Neural progenitor cell (in vitro differentiated cells): ENCODE measurements at regions not wholly inside any gene's neighbourhood (a gene's known extent, or its start where the extent isn't known, plus 50 kb on each side); places are given as distances from the start of the nearest gene placed in this dataset.

ENCODE experiments used
- DNase-seq: peaks from one replicate; pipeline ENCODE4 v3.0.0-alpha.2; 2016; ENCODE audit warnings: low spot score
- H2AFZ ChIP-seq: fragments of 200-600 bp; sonication (generic); replicated peaks from 2 replicates; pipeline ENCODE4 v1.6.1; 2016; ENCODE audit warnings: antibody characterized with exemption
- H3F3A ChIP-seq: fragments of 200-600 bp; sonication (generic); 2 replicates; pipeline ENCODE4 v1.6.1; 2016; ENCODE audit warnings: antibody characterized with exemption, low read depth
- H3K27ac ChIP-seq: fragments of 200-600 bp; sonication (generic); 2 replicates; pipeline ENCODE4 v1.5.1; 2016; ENCODE audit warnings: mild to moderate bottlenecking
- H3K27me3 ChIP-seq: fragments of 200-600 bp; sonication (generic); 2 replicates; pipeline ENCODE4 v1.6.1; 2016; ENCODE audit warnings: mild to moderate bottlenecking, moderate library complexity
- H3K36me3 ChIP-seq: fragments of 200-600 bp; sonication (generic); 2 replicates; pipeline ENCODE4 v1.5.1; 2016
- H3K4me1 ChIP-seq: fragments of 200-600 bp; sonication (generic); 2 replicates; pipeline ENCODE4 v1.6.1; 2016; ENCODE audit warnings: mixed run types
- H3K4me2 ChIP-seq: fragments of 200-600 bp; sonication (generic); 2 replicates; pipeline ENCODE4 v1.6.1; 2016
- H3K4me3 ChIP-seq: fragments of 200-600 bp; sonication (generic); 2 replicates; pipeline ENCODE4 v1.5.1; 2016
- H3K79me2 ChIP-seq: fragments of 200-600 bp; sonication (generic); 2 replicates; pipeline ENCODE4 v1.6.1; 2016; ENCODE audit warnings: low read depth
- H3K9ac ChIP-seq: fragments of 200-600 bp; sonication (generic); 2 replicates; pipeline ENCODE4 v1.6.1; 2016
- H3K9me3 ChIP-seq: fragments of 200-600 bp; sonication (generic); 2 replicates; pipeline ENCODE4 v1.5.1; 2016; ENCODE audit warnings: low read depth
- H4K20me1 ChIP-seq: fragments of 200-600 bp; sonication (generic); 2 replicates; pipeline ENCODE4 v1.6.1; 2016; ENCODE audit warnings: low read depth
- H3K27ac Mint-ChIP-seq: 3 replicates; pipeline ENCODE4 v1.8.0; 2021; ENCODE audit warnings: mixed read lengths
- H3K27me3 Mint-ChIP-seq: 2 replicates; pipeline ENCODE4 v1.8.0; 2022; ENCODE audit warnings: low read depth, mild to moderate bottlenecking, inconsistent platforms, moderate library complexity, mixed read lengths; ENCODE audit not compliant: insufficient read depth
- H3K36me3 Mint-ChIP-seq: 3 replicates; pipeline ENCODE4 v1.8.0; 2021; ENCODE audit warnings: mixed read lengths
- H3K4me1 Mint-ChIP-seq: 3 replicates; pipeline ENCODE4 v1.8.0; 2021; ENCODE audit warnings: mixed read lengths
- H3K4me3 Mint-ChIP-seq: 3 replicates; pipeline ENCODE4 v1.8.0; 2021; ENCODE audit warnings: mild to moderate bottlenecking, moderate library complexity, mixed read lengths
- H3K9me3 Mint-ChIP-seq: 3 replicates; pipeline ENCODE4 v1.8.0; 2020; ENCODE audit warnings: mixed read lengths
- EZH2 ChIP-seq: fragments of 200-600 bp; sonication (generic); IDR thresholded peaks from 2 replicates; pipeline ENCODE4 v1.6.1; 2017; ENCODE audit warnings: antibody characterized with exemption, mild to moderate bottlenecking, moderate library complexity
- EZH2phosphoT487 ChIP-seq: fragments of 200-600 bp; sonication (generic); IDR thresholded peaks from 2 replicates; pipeline ENCODE4 v1.6.1; 2017; ENCODE audit warnings: antibody characterized with exemption
- TF ChIP-seq, protein P1 (sequence below): fragments of 200-600 bp; sonication (generic); IDR thresholded peaks from 2 replicates; pipeline ENCODE4 v1.5.1; 2017; ENCODE audit warnings: antibody characterized with exemption, mild to moderate bottlenecking

DNA sequence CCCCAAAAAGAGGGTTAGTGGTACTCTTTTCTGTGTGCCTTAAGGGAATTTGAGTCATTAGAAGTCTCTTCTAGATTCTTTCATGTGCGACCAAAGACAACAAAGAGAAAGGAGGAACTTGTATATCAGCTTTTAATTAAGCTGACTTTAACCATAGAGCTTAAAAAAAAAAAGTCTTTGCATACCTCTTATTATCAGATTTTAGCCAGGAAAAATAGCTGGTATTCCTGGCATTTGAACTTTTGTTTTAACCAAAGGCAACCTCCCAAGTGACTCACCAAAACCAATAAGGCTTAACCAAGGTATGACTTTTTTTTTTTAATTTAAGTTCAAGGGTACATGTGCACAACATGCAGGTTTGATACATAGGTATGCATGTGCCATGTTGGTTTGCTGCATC, 375.0 kb downstream of the CDC5L start:
- peaks cover 4% of the 10 kb centered on the region for H3K27me3 Mint-ChIP-seq
- H3K4me3 Mint-ChIP-seq: no peak overlapping the region
- Histone ChIP-seq H3F3A (no peaks in the 10 kb centered on the region), H3K4me2 (no peak overlapping the region), H3K27me3 (no peaks in the 10 kb centered on the region), H3K36me3 (no peaks in the 10 kb centered on the region), H3K4me1 (no peaks in the 10 kb centered on the region), H3K4me3 (no peak overlapping the region), H2AFZ (no peak overlapping the region), H3K79me2 (no peaks in the 10 kb centered on the region), H4K20me1 (no peaks in the 10 kb centered on the region), H3K9ac (no peak overlapping the region), H3K9me3 (no peaks in the 10 kb centered on the region), H3K27ac (no peak overlapping the region)
- H3K36me3 Mint-ChIP-seq: no peaks in the 10 kb centered on the region
- peaks cover 33% of the 10 kb centered on the region for H3K9me3 Mint-ChIP-seq
- H3K4me1 Mint-ChIP-seq: no peaks in the 10 kb centered on the region
- no peak overlapping the region for H3K27ac Mint-ChIP-seq
- no peak for TF ChIP-seq EZH2
- no peak for TF ChIP-seq EZH2phosphoT487
- TF ChIP-seq, protein P1, sequence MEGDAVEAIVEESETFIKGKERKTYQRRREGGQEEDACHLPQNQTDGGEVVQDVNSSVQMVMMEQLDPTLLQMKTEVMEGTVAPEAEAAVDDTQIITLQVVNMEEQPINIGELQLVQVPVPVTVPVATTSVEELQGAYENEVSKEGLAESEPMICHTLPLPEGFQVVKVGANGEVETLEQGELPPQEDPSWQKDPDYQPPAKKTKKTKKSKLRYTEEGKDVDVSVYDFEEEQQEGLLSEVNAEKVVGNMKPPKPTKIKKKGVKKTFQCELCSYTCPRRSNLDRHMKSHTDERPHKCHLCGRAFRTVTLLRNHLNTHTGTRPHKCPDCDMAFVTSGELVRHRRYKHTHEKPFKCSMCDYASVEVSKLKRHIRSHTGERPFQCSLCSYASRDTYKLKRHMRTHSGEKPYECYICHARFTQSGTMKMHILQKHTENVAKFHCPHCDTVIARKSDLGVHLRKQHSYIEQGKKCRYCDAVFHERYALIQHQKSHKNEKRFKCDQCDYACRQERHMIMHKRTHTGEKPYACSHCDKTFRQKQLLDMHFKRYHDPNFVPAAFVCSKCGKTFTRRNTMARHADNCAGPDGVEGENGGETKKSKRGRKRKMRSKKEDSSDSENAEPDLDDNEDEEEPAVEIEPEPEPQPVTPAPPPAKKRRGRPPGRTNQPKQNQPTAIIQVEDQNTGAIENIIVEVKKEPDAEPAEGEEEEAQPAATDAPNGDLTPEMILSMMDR: no peak
- no peak for DNase-seq

DNA sequence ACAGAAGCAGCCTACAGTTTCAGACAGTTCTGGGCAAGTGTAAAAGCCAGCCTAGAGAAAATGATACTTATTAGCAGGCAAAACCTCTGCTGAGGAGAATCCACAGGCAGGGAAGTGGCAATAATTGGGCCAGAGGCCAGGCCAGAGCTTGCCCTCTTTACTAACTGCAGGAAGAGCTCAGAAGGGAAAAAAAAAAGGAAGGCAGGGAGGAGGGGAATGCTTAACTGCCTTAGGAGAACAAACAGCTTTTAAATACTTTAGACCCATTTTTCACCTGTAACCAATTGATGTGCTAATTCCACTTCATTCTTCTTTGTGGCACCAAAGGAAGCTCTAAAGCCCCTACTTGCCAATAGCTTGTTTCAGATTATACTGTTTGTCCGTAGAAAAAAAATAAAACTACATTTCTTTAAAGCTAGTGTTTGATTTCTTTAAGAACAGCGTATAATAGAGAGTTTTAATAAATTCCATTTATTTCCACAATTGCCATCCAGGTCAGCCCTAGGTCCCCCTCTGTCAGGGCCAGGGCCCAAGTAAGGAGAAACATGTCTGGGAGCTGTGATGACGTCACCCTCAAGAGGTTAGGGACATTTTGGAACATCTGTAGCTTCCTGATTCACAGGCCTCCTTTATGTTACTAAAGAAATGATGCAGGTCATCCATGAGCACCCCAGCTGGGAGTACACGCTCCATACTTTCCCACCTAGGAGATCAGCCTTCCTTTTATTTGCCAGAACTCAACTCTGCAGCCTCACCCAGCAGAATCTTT, 384.3 kb downstream of the CDC5L start:
- DNase-seq: peak; percentile 51
- peak overlapping the region; percentile 5 for H3K27ac Mint-ChIP-seq

DNA sequence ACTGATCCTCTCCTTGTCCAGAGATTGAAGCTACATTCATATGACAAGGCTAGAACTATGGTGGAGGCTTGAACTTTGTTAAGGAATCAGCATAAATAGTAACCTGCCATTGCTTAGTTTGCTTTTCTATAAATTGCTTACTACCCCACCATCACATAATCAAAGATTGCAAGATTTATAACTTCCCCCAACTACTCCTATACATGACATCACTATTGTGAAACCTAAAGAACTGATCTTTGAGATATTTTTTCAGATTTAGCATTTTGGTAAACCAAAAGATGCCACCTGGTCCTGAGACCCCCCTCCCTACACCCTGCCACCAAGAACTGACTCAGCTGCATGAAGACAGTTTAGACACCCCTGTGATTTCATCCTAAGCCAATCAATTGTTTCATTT, 385.3 kb downstream of the CDC5L start:
- H3K36me3 Mint-ChIP-seq: no peaks in the 10 kb centered on the region
- no peak overlapping the region for H3K4me3 Mint-ChIP-seq
- H3K79me2 ChIP-seq: no peaks in the 10 kb centered on the region
- no peak overlapping the region for H3K9ac ChIP-seq
- no peak overlapping the region for H3K27ac Mint-ChIP-seq
- H3K36me3 ChIP-seq: no peaks in the 10 kb centered on the region
- no peak for DNase-seq
- H4K20me1 ChIP-seq: no peaks in the 10 kb centered on the region
- H3K4me2 ChIP-seq: no peak overlapping the region
- no peaks in the 10 kb centered on the region for H3K27me3 ChIP-seq
- H3K4me1 Mint-ChIP-seq: peaks cover 10% of the 10 kb centered on the region
- no peaks in the 10 kb centered on the region for H3K9me3 ChIP-seq
- H3K27me3 Mint-ChIP-seq: no peaks in the 10 kb centered on the region
- TF ChIP-seq EZH2 (no peak), EZH2phosphoT487 (no peak)
- TF ChIP-seq, protein P1: no peak
- H3K27ac ChIP-seq: no peak overlapping the region
- H3K4me3 ChIP-seq: no peak overlapping the region
- H3K9me3 Mint-ChIP-seq: peaks cover 5% of the 10 kb centered on the region
- peaks cover 11% of the 10 kb centered on the region for H3F3A ChIP-seq
- H2AFZ ChIP-seq: no peak overlapping the region
- H3K4me1 ChIP-seq: peaks cover 14% of the 10 kb centered on the region

More for the DNA sequence above, 384.3 kb downstream of the CDC5L start:
- Histone ChIP-seq H3K79me2 (no peaks in the 10 kb centered on the region), H3F3A (peaks cover 11% of the 10 kb centered on the region), H3K4me3 (no peak overlapping the region), H3K27ac (no peak overlapping the region), H2AFZ (peak overlapping the region; percentile 47), H3K4me2 (peak overlapping the region; percentile 41), H3K27me3 (no peaks in the 10 kb centered on the region), H3K9ac (no peak overlapping the region), H3K4me1 (peaks cover 14% of the 10 kb centered on the region), H3K9me3 (no peaks in the 10 kb centered on the region), H3K36me3 (no peaks in the 10 kb centered on the region), H4K20me1 (no peaks in the 10 kb centered on the region)
- Mint-ChIP-seq H3K36me3 (no peaks in the 10 kb centered on the region), H3K4me1 (peaks cover 10% of the 10 kb centered on the region), H3K4me3 (no peak overlapping the region), H3K27me3 (no peaks in the 10 kb centered on the region), H3K9me3 (peaks cover 5% of the 10 kb centered on the region)
- TF ChIP-seq EZH2phosphoT487 (no peak), EZH2 (no peak)
- TF ChIP-seq, protein P1: no peak
